ENCODE measurements at regions not wholly inside any gene's neighbourhood (a gene's known extent, or its start where the extent isn't known, plus 50 kb on each side); places are given as distances from the start of the nearest gene placed in this dataset.

GRCh38 chr18:61225336-61225735 lies 107.9 kb upstream of the CDH20 start:
- Histone ChIP-seq H3K9ac (ENCODE audit: low read depth in 1 of 2, low read length in 2 of 2) (no peak overlapping the region), H3K27ac (ENCODE audit: low read depth in 1 of 2, low read length in 2 of 2) (no peak overlapping the region), H3K36me3 (ENCODE audit: control insufficient read depth in 4 of 4, insufficient read depth in 3 of 4, low read depth in 1 of 4, low read length in 3 of 4) (no peaks in the 10 kb centered on the region), H3K4me1 (ENCODE audit: control insufficient read depth in 4 of 4, insufficient read depth in 4 of 4, low read length in 3 of 4) (no peaks in the 10 kb centered on the region), H3K27me3 (ENCODE audit: control insufficient read depth in 4 of 4, insufficient read depth in 4 of 4, low read length in 3 of 4) (no peaks in the 10 kb centered on the region), H3K9me3 (ENCODE audit: control insufficient read depth in 4 of 4, low read length in 3 of 4) (no peaks in the 10 kb centered on the region), H3K4me3 (ENCODE audit: low read depth in 1 of 3, low read length in 3 of 3) (no peak overlapping the region)
- TF ChIP-seq FOXA1 (IDR thresholded peaks at IDR 0.05) (no peak), ATF3 (IDR thresholded peaks at IDR 0.05) (no peak), FOXA2 (IDR thresholded peaks at IDR 0.05) (no peak), EGR1 (IDR thresholded peaks at IDR 0.05; ENCODE audit: low read depth in 2 of 2) (no peak), SP1 (IDR thresholded peaks at IDR 0.05) (no peak), HNF4A (conservative IDR thresholded peaks at IDR 0.05) (no peak), REST (IDR thresholded peaks at IDR 0.05) (no peak), JUND (IDR thresholded peaks at IDR 0.05) (no peak), ZBTB33 (IDR thresholded peaks at IDR 0.05) (no peak), RXRA (IDR thresholded peaks at IDR 0.05) (no peak), CTCF (IDR thresholded peaks at IDR 0.05; ENCODE audit: low read depth, low read length, missing input control) (no peak), MAX (IDR thresholded peaks at IDR 0.05) (no peak), HNF4G (IDR thresholded peaks at IDR 0.05) (no peak), YY1 (IDR thresholded peaks at IDR 0.05) (no peak), RAD21 (IDR thresholded peaks at IDR 0.05) (no peak), GABPA (IDR thresholded peaks at IDR 0.05 in 1 of 2, conservative IDR thresholded peaks at IDR 0.05 in 1 of 2) (no peak)
- DNase-seq (ENCODE audit: low spot score) = no peak
